ENCODE measurements at regions not wholly inside any gene's neighbourhood (a gene's known extent, or its start where the extent isn't known, plus 50 kb on each side); places are given as distances from the start of the nearest gene placed in this dataset.

- H3K27ac Mint-ChIP-seq = no peak overlapping the region
- no peaks in the 10 kb centered on the region for H3K79me2 ChIP-seq (replicated peaks; ENCODE audit: insufficient read depth)
- H3K27me3 ChIP-seq (ENCODE audit: insufficient read depth) = no peaks in the 10 kb centered on the region
- no peak overlapping the region for H3K4me2 ChIP-seq
- H3K4me3 ChIP-seq = no peak overlapping the region
- no peaks in the 10 kb centered on the region for H3K36me3 ChIP-seq (ENCODE audit: insufficient read depth)
- no peak for DNase-seq (ENCODE audit: low spot score)
- no peak overlapping the region for H2AFZ ChIP-seq
- no peaks in the 10 kb centered on the region for H3K27me3 Mint-ChIP-seq (ENCODE audit: insufficient read depth, low read depth, poor library complexity)
- no peaks in the 10 kb centered on the region for H3K4me1 ChIP-seq (ENCODE audit: insufficient read depth)
- H3K9me2 ChIP-seq (ENCODE audit: insufficient read depth) = peaks cover 4% of the 10 kb centered on the region; the same call in 1 of the 2 replicates
- TF ChIP-seq REST (IDR thresholded peaks at IDR 0.05; ENCODE audit: unreplicated experiment) (no peak), ZNF114 (CRISPR knock-in tag; IDR thresholded peaks at IDR 0.05) (no peak), EZH2 (IDR thresholded peaks at IDR 0.05; ENCODE audit: low read depth, unreplicated experiment) (no peak), CTCF (conservative IDR thresholded peaks at IDR 0.05; ENCODE audit: low read depth in 2 of 2) (no peak), ZNF331 (CRISPR knock-in tag; IDR thresholded peaks at IDR 0.05; ENCODE audit: low read depth) (no peak), ETS1 (IDR thresholded peaks at IDR 0.05) (no peak), CREB1 (CRISPR knock-in tag; IDR thresholded peaks at IDR 0.05; ENCODE audit: low read depth) (no peak), NANOG (IDR thresholded peaks at IDR 0.05; ENCODE audit: borderline replicate concordance) (no peak), ZNF462 (CRISPR knock-in tag; IDR thresholded peaks at IDR 0.05) (no peak), STAT1 (IDR thresholded peaks at IDR 0.05; ENCODE audit: unreplicated experiment) (no peak), JUNB (IDR thresholded peaks at IDR 0.05; ENCODE audit: unreplicated experiment) (no peak)
- H3K9me3 Mint-ChIP-seq = peaks cover 3% of the 10 kb centered on the region; the same call in 1 of the 3 replicates
- no peak overlapping the region for H3K4me3 Mint-ChIP-seq
- no peak overlapping the region for H3K27ac ChIP-seq (ENCODE audit: low read depth)
- H3F3A ChIP-seq (replicated peaks; ENCODE audit: low read depth) = no peaks in the 10 kb centered on the region
- no peak for ATAC-seq
- no peaks in the 10 kb centered on the region for H4K20me1 ChIP-seq (replicated peaks; ENCODE audit: insufficient read depth)
- H3K36me3 Mint-ChIP-seq (ENCODE audit: low read depth) = no peaks in the 10 kb centered on the region; the same call in 2 of the 3 replicates
- H3K4me1 Mint-ChIP-seq = peaks cover 4% of the 10 kb centered on the region; the same call in 1 of the 3 replicates
These were observed 914.3 kb upstream of the ARPP21 start for GRCh38 chr3:34724916-34725499.

Measured in GM23338 (cell line).